ENCODE measurements at regions not wholly inside any gene's neighbourhood (a gene's known extent, or its start where the extent isn't known, plus 50 kb on each side); places are given as distances from the start of the nearest gene placed in this dataset.
"Not testable (repeated sequence)": the region's sequence is repeated elsewhere in the genome, so short reads cannot be mapped to it uniquely, and the experiment has no call there.

GRCh38 chr3:26763723-26764122, 141.2 kb downstream of the LRRC3B start:
- no peak for DNase-seq

DNA sequence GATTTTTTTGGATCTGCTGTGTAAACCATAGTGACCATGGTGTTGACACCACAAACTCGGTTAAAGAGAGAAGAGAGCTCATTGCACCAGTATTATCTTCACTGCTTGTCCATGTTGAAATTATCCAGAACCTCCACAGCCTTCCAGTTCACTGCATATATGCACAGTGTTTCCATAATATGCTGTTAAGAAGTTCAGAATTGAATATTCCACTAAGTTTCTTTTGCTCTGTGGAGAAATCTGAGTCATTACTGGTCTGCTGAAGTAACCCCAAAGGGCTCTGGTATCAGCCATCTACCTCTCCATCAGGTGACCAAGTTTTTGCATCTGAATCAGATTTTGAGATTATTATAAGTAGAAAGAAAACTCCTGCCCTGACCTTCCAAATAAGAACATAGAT, 143.5 kb downstream of the LRRC3B start:
- no peak for DNase-seq

GRCh38 chr3:26768068-26768651, 145.6 kb downstream of the LRRC3B start:
- no peak for DNase-seq

DNA sequence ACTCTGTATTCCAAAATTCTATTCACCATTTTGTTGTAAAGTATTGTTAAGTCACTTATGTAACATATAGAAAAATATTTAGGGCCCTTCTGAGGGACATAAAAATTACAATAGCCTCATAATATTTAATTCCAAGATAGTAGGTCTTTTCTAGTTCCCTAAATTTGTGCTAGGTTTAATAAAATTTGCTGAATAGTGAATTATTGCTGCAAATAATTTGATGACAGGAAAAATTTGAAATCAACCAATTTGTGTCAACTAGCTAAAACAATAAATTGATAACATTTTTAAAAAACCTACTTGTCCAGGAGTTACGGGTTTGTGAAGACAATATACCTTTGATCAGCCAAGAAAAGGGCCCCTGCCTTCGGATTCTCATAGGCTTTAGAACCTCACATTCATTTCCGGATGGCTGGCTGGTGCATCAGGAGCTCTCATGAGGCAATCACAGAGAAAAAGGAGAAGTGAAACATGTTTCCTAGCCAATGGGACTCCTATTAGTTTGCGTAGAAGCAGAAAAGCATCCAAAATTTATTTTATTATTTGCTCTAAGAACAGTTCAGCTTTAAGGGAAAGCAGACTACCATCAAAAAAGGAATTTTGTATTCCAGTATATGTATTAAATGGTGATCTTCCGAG, 177.2 kb downstream of the LRRC3B start:
- DNase-seq, result no peak

- no peak for DNase-seq
Measured at GRCh38 chr3:26807272-26807671, 184.7 kb downstream of the LRRC3B start.

GRCh38 chr3:26825454-26825853, 202.9 kb downstream of the LRRC3B start:
- DNase-seq, result no peak

DNA sequence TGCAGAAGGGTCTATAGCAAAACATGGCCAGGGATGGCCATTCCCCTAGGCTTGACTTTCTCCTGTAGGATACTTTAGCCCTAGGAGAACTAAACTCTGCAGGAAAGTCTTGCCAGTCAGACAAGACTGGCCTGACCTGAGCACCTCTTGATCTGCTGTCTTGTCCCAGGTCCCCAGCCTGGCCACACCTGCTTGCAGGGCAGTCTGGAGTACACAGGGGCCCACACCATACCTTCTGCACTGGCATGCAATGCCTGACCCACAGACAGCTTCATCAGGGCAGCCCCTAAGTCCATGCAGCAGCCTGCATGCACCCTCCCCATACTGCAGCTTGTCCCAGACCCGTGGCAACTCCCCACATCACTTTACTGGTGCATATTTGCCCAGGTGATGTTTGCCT, 204.6 kb downstream of the LRRC3B start:
- DNase-seq, result no peak

GRCh38 chr3:26838026-26838425, 215.5 kb downstream of the LRRC3B start:
- DNase-seq, result no peak

DNA sequence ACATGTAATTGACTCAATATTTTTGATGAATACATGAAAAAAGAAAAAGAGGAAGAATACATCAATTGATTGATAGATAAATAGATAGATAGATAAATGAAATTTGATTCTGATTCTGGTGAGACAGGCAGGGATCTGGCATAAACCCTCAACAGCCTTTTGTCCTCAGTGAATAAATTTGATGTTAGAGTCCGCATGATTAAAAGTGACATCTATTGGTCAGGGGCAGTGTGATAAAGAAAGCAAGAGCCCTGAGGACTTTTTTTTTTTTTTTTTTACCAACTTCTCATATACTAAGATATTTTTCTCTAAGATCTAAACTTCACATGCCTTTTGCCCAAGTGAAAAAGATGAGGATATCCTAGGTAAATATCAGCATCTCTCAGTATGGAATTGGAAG, 216.4 kb downstream of the LRRC3B start:
- DNase-seq, result no peak

GRCh38 chr3:26840272-26840870, 217.8 kb downstream of the LRRC3B start:
- no peak for DNase-seq

DNA sequence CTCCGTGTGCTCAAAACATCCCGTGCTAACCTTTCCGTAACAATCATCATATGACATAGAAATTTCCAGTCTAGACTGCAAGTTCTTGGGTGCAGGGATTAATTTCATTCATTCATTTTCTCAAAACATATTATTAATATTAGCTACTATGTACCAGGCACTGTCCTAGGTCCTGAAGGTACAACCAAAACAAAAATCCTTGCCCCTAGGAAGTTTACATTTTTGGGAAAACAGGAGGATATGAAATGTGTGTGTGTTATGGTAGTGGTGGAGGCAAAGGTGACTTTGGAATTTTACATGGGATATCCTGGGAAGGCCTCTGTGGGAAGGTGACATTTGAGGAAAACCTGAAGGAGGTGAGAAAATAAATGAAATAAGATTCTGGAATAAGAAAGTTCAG, 222.6 kb downstream of the LRRC3B start:
- no peak for DNase-seq

DNA sequence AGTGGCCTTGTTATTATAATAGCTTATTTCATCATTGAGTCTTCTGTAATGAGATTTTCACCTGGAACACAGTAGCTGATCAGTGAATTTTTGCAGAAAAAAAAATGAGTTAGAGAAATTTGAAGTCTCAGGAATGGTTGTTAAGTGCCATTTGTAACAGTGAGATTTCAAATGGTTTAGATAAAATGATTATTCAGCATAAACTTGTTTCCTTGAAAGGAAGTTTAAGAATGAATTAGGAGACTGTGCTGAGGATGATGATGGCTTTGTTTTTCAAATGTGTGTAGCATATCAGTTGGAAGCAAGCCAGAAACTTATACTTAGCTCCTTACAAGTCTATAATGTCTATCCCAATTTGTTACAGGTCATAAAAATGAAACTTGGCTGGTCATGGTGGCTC, 225.1 kb downstream of the LRRC3B start:
- no peak for DNase-seq

DNA sequence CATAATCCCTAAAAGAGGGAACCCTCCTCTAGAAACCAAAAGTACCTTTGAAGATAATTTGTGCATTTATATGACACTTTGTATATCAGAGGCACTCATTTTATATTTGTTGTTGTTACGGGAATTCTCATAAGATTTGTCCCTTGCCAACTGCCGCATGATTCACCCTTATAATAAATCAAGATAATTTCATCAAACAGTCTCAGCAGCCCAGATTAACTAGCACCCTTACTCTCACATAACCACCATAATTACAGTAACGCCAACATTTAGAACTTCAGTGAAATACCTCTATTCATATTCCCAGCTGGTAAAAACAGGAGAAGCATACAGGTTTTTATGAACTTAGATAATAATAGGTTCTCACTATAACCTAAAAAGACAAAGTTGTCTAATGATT, 271.9 kb downstream of the LRRC3B start:
- DNase-seq, result no peak

DNA sequence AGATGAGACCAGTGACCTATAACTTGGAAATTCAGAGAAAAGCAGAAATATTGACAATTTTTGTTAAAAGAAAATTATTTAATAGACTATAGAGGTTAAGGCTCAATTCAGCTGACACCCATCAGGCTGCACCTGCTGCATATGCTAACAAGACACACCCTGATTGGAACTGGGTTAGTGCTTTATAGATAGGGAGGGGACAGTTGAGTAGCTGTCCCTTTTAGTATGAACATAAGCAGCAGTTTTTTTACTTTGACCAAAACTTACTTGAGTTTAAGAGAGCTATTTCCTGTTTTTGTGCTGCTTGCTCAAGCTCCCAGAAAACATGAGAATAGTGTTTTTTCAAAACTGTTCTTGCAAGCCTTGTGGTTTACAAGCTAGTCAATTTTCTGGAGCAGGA, 292.6 kb downstream of the LRRC3B start:
- no peak for DNase-seq

DNA sequence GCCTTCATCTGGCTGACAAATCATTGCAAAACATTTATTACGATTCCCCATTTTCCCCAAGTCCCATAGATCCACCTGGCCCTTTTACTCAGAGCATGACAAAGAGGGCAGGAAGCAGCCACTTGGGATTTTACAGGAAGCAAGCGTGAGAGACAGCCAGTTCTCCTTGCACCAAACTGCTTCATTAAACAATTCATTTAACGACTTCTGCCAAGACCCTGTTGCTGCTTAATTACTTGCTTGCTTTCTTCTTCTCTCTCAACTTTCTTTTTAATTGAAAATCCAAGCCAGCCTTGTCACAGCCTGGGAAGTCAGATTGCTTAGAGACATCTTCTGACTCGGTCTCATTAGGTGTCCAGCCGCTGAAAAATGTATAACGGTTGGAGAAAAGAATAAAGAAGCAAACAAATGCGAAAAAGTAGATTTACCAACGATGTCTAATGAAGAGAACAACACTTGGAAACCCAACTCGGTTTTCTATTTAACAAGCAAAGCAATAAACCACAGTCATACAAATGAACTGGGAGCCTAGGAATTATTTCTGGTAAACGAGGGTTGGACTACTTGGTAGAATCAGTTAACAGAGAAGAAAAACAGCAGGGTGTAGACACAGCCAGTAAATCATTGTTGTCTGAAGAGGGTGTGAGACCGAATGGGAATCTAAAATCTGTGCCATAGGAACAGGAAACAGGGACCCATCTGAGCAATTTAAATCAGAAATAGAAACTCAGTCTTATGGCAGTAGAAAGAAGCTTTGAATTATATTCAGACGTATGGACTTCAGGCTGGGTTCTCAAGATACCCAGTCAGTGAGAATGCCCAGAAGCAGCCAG, 298.3 kb downstream of the LRRC3B start:
- peak; percentile 25 for DNase-seq

DNA sequence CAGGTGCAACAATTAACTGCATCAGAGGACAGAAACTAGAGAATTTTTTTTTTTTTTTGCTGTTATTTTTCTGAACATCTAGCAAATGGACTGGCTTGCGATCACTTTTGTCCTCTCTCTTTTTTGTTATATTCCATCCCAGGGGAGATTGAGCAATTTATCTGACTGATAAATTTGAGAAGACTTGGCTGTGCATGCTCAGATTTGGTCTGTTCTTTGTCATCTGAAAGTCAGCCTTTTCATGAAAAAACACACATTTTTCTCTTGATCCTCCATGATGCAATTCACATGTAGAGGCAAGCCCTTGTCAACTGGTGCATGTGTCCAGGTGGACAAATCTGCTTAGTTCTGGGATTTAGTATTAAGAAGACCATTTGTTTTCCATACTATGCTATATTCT, 309.3 kb downstream of the LRRC3B start:
- DNase-seq, result no peak

- DNase-seq, result no peak
Measured at GRCh38 chr3:26932752-26933151, 310.2 kb downstream of the LRRC3B start.

DNA sequence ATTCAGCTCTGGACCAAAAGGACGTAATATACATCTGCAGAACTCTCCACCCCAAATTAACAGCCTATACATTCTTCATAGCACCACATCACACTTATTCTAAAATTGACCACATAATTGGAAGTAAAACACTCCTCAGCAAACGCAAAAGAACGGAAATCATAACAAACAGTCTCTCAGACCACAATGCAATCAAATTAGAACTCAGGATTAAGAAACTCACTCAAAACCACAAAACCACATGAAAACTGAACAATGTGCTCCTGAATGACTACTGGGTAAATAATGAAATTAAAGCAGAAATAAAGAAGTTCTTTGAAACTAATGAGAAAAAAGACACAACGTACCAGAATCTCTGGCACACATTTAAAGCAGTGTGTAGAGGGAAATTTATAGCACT, 322.9 kb downstream of the LRRC3B start:
- not testable (repeated sequence) for DNase-seq

DNA sequence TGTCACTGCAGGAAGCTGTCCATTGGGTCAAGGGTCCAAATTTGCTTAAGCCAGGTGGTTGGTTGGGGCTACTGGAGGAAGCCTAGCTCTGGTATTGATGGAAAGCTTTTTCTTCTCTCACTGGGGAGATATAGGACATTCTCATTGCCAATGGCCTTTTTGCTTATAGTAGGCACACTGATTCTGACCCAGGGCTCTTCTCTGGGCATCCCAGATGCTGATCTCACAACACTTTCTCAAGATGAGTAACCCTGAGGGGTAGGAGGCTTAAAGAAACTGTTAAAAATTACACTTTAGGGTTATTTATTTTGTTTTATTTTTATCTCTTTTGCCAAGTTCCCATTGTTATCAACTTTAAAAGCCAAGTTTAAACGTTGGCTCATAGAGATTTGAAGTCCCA, 337.8 kb downstream of the LRRC3B start:
- no peak for DNase-seq

DNA sequence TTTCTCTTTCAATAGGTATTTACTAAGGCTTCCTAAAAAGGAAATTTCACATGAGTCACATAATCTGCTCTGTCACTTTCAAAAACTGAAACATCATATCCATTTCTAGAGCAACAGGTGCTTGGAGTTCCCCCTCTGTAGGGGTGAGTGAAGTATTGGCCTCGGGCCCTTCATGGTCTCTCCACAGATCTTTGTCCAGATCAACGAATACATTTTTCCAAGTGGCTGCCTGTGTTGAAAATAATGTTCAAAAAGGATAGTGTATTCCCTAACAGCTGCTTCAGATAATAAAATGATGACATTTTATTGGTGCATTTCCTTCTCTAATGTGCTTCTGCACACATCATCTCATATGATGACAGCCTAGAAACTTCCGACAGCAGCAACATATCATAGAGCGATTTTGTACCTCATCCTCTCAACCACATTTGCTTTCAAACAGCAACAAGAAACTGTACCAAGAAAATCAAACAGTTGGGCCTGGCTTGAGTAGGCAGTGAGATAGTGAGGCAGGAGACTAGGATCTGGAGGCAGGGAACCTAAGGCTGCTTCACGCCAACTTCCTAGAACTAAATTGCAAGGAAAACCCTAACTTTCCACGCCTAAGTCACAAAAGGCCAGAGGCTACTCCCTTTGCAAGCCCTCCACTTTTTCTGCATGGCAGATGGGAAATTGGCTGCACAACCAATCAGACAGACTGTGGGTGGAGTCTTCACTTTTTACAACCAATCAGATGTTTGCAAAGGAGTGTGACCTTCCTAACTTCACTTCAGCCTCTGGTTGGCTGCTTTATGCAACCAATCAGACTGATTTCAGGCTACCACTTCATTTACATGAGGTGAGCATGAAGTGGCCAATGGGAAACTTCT, 340.2 kb downstream of the LRRC3B start:
- DNase-seq, result no peak

DNA sequence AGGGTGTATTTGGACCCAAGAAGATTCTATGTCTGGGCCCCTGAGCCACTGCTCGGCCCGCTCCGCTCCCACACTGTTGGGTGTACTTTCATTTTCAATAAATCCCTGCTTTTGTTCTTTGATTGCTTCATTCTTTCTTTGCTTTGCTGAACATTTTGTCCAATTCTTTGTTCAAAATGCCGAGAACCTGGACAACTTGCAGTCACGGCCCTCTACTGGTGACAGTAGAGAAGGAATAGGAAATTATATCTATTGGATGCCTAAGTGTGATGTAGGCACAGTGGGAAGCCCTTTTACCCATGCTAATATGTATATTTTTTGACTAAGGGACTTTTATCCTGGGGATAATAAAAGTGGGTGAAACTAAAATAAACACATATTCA, 340.8 kb downstream of the LRRC3B start:
- no peak for DNase-seq

DNA sequence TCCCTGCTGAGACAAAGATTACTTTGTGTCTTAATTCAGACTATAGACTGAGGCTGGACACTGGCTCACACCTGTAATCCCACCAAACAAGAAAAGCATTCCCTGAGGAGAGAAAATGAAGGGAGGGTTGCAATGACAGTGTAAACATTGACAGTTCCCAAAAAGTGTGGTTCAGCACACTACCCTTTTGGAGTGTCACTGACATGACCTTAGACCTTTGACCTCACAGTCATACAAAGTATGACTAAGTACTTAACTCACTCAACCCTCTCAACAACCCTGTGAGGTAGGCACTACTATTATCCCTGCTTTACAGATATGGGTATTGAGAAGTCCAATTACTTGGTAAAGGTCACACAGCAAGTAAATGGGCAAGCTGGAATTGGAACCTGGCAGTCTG, 341.7 kb downstream of the LRRC3B start:
- DNase-seq, result no peak

DNA sequence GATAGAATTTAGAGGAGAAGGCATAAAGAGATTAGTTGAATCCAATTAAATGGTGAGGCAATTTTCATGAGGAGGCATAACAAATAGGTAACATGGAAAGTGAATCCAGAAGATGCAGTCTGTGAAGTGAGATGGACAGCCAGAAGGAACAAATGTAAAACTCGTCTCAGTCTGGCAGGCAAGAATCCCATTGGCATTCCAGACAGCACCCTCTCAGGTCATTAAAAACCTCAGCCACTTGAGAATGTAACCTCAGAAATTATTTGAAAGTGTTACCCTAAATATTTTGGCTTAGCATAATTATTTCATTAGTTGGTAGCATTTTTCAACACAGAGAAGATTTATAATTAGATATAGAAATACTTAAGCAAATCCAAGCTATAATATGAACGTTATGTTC, 342.3 kb downstream of the LRRC3B start:
- DNase-seq, result no peak
